ENCODE measurements at regions not wholly inside any gene's neighbourhood (a gene's known extent, or its start where the extent isn't known, plus 50 kb on each side); places are given as distances from the start of the nearest gene placed in this dataset.

- no peak for TF ChIP-seq TAF1 (IDR thresholded peaks at IDR 0.05; ENCODE audit: control insufficient read depth, extremely low read depth, insufficient read depth, low read length, severe bottlenecking)
- no peak for TF ChIP-seq POLR2AphosphoS2 (IDR thresholded peaks at IDR 0.05; ENCODE audit: low read length)
- TF ChIP-seq RNF2 (IDR thresholded peaks at IDR 0.05), result no peak
- no peak for TF ChIP-seq MYNN (IDR thresholded peaks at IDR 0.05)
- TF ChIP-seq MYNN (CRISPR knock-in tag; IDR thresholded peaks at IDR 0.05), result no peak
- TF ChIP-seq POLR2A (conservative IDR thresholded peaks at IDR 0.05), result no peak
- TF ChIP-seq ZNF24 (IDR thresholded peaks at IDR 0.05), result no peak
Observed at GRCh38 chr10:4755286-4755989, 70.6 kb upstream of the AKR1E2 start.

Measured in K562 (cell line).